Heart left ventricle (tissue), 13 donors: ENCODE measurements at regions not wholly inside any gene's neighbourhood (a gene's known extent, or its start where the extent isn't known, plus 50 kb on each side); places are given as distances from the start of the nearest gene placed in this dataset.

ENCODE experiments used
- POLR2A ChIP-seq, 2 donors: fragments of 450-650 bp; IDR thresholded peaks; one replicate each; pipeline ENCODE4 v1.6.1; 2017; ENCODE audit warnings: antibody characterized with exemption in 2 of 2, mild to moderate bottlenecking in 2 of 2, moderate library complexity in 2 of 2
- TF ChIP-seq, protein P1 (sequence below), 12 donors: fragments of 200-600 bp; sonication (generic) in 4 of 12; IDR thresholded peaks; one replicate each; pipeline versions ENCODE4 v1.5.0 to v1.8.0; 2018 to 2022; ENCODE audit warnings: antibody characterized with exemption in 12 of 12, mild to moderate bottlenecking in 5 of 12
- donor health status: ischemic (EF 13 %, LVEDD 7.1; RV severe dilation, severe dysfunction).
- donor health status: DM: no; HTN: yes; CAD: no.
- donor health status: DM: no; HTN: no; CAD: no.
- donor health status: ischemic (EF 25% LVEDD 6.9; RV normal size, moderate dysfunction).
- donor health status: ischemic (EF 25% LVEDD 5.7; RV mildly dilated, moderate dysfunction).
- donor health status: ischemic (EF 35%, LVEDD 5.7; RV mildly dilated, moderate dysfunction).
- donor health status: nonischemic (EF 11% LVEDD 7.7; RV severe dilation, severe dysfunction).
- donor health status: DM: yes; HTN: yes; CAD: no.
- donor health status: PGD.
- donor health status: ischemic (EF 29% LVEDD 5.4; RV normal size, mild dysfunction).
- donor health status: nonischemic (EF 23%, LVEDD 6.1; RV moderate dilation, normal function).

- TF ChIP-seq, protein P1, sequence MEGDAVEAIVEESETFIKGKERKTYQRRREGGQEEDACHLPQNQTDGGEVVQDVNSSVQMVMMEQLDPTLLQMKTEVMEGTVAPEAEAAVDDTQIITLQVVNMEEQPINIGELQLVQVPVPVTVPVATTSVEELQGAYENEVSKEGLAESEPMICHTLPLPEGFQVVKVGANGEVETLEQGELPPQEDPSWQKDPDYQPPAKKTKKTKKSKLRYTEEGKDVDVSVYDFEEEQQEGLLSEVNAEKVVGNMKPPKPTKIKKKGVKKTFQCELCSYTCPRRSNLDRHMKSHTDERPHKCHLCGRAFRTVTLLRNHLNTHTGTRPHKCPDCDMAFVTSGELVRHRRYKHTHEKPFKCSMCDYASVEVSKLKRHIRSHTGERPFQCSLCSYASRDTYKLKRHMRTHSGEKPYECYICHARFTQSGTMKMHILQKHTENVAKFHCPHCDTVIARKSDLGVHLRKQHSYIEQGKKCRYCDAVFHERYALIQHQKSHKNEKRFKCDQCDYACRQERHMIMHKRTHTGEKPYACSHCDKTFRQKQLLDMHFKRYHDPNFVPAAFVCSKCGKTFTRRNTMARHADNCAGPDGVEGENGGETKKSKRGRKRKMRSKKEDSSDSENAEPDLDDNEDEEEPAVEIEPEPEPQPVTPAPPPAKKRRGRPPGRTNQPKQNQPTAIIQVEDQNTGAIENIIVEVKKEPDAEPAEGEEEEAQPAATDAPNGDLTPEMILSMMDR (IDR thresholded peaks at IDR 0.05) = no peak
- TF ChIP-seq POLR2A (IDR thresholded peaks at IDR 0.05) = no peak
These were observed 156.7 kb upstream of the FAM241A start for GRCh38 chr4:111988514-111988913.
